GM21381 (cell line): ENCODE measurements at regions not wholly inside any gene's neighbourhood (a gene's known extent, or its start where the extent isn't known, plus 50 kb on each side); places are given as distances from the start of the nearest gene placed in this dataset.

ENCODE experiments used
- ATAC-seq: cut with Tn5 transposase; IDR thresholded peaks from one replicate; pipeline ENCODE4 v1.9.1; 2021; ENCODE audit warnings: mild to moderate bottlenecking, moderate library complexity; ENCODE audit not compliant: unreplicated experiment

- no peak for ATAC-seq
Observed at GRCh38 chr2:207401338-207401737, 128.4 kb upstream of the CREB1 start.

- no peak for ATAC-seq
Observed at GRCh38 chr2:207403141-207403540, 126.6 kb upstream of the CREB1 start.

- no peak for ATAC-seq
Observed at GRCh38 chr2:207403950-207404349, 125.8 kb upstream of the CREB1 start.

GRCh38 chr2:207405150-207405549, 124.6 kb upstream of the CREB1 start:
- no peak for ATAC-seq

- ATAC-seq: peak; percentile 95
Observed at GRCh38 chr2:207408086-207408794, 121.5 kb upstream of the CREB1 start.

GRCh38 chr2:207409517-207409916, 120.2 kb upstream of the CREB1 start:
- ATAC-seq: no peak

- no peak for ATAC-seq
Observed at GRCh38 chr2:207412787-207413310, 116.9 kb upstream of the CREB1 start.

GRCh38 chr2:207413376-207413907, 116.3 kb upstream of the CREB1 start:
- no peak for ATAC-seq

- no peak for ATAC-seq
Observed at GRCh38 chr2:207416111-207416510, 113.7 kb upstream of the CREB1 start.

GRCh38 chr2:207416900-207417299, 112.9 kb upstream of the CREB1 start:
- ATAC-seq: no peak

- no peak for ATAC-seq
Observed at GRCh38 chr2:207417301-207417718, 112.5 kb upstream of the CREB1 start.

GRCh38 chr2:207418419-207418818, 111.3 kb upstream of the CREB1 start:
- no peak for ATAC-seq

- ATAC-seq: no peak
Observed at GRCh38 chr2:207419331-207419730, 110.4 kb upstream of the CREB1 start.

- no peak for ATAC-seq
Observed at GRCh38 chr2:207421671-207422070, 108.1 kb upstream of the CREB1 start.

GRCh38 chr2:207422380-207422779, 107.4 kb upstream of the CREB1 start:
- no peak for ATAC-seq

- ATAC-seq: peak; percentile 98
Observed at GRCh38 chr2:207423886-207424285, 105.9 kb upstream of the CREB1 start.

GRCh38 chr2:207427986-207428385, 101.8 kb upstream of the CREB1 start:
- ATAC-seq: no peak

- no peak for ATAC-seq
Observed at GRCh38 chr2:207428573-207428972, 101.2 kb upstream of the CREB1 start.

GRCh38 chr2:207432453-207432852, 97.3 kb upstream of the CREB1 start:
- no peak for ATAC-seq

GRCh38 chr2:207434306-207434705, 95.5 kb upstream of the CREB1 start:
- ATAC-seq: no peak

GRCh38 chr2:207434899-207435465, 94.8 kb upstream of the CREB1 start:
- ATAC-seq: no peak

GRCh38 chr2:207437136-207437523, 92.6 kb upstream of the CREB1 start:
- ATAC-seq: no peak
